NB4 (cell line): ENCODE measurements at regions not wholly inside any gene's neighbourhood (a gene's known extent, or its start where the extent isn't known, plus 50 kb on each side); places are given as distances from the start of the nearest gene placed in this dataset.

Experiments
- POLR2A ChIP-seq: IDR thresholded peaks from 2 replicates; pipeline ENCODE4 v1.6.1; 2011; ENCODE audit warnings: mild to moderate bottlenecking; ENCODE audit not compliant: insufficient read length; ENCODE audit errors: extremely low read depth
- TF ChIP-seq, protein P1 (sequence below): IDR thresholded peaks from one replicate; pipeline ENCODE4 v1.5.1; 2012; ENCODE audit warnings: low read depth, low read length

DNA sequence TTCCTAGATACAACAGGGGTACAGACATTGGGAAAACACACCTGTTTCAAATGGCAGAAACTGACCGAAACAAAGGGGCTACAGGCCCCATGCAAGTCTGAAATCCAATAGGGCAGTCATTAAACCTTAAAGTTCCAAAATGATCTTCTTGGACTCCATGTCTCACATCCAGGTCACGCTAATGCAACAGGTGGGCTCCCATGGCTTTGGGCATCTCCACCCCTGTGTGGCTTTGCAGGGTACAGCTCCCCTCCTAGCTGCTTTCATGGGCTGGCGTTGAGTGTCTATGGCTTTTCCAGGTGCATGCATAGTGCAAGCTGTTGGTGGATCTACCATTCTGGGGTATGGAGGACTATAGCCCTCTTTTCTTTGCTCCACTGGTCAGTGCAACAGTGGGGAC is 248.1 kb upstream of the RHOBTB1 start:
- TF ChIP-seq, protein P1, sequence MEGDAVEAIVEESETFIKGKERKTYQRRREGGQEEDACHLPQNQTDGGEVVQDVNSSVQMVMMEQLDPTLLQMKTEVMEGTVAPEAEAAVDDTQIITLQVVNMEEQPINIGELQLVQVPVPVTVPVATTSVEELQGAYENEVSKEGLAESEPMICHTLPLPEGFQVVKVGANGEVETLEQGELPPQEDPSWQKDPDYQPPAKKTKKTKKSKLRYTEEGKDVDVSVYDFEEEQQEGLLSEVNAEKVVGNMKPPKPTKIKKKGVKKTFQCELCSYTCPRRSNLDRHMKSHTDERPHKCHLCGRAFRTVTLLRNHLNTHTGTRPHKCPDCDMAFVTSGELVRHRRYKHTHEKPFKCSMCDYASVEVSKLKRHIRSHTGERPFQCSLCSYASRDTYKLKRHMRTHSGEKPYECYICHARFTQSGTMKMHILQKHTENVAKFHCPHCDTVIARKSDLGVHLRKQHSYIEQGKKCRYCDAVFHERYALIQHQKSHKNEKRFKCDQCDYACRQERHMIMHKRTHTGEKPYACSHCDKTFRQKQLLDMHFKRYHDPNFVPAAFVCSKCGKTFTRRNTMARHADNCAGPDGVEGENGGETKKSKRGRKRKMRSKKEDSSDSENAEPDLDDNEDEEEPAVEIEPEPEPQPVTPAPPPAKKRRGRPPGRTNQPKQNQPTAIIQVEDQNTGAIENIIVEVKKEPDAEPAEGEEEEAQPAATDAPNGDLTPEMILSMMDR, result no peak
- no peak for TF ChIP-seq POLR2A
